OCI-LY7 (cell line): ENCODE measurements at regions not wholly inside any gene's neighbourhood (a gene's known extent, or its start where the extent isn't known, plus 50 kb on each side); places are given as distances from the start of the nearest gene placed in this dataset.

Experiments
- EZH2phosphoT487 ChIP-seq: fragments of 200-600 bp; sonication (generic); IDR thresholded peaks from 2 replicates; pipeline ENCODE4 v1.6.1; 2018; ENCODE audit warnings: low read depth, borderline replicate concordance, mild to moderate bottlenecking, mixed run types, antibody characterized with exemption, low read length, moderate library complexity, mixed read lengths
- TF ChIP-seq, protein P1 (sequence below): fragments of 200-600 bp; sonication (generic); conservative IDR thresholded peaks from 2 replicates; pipeline ENCODE4 v1.5.1; 2014; ENCODE audit warnings: mild to moderate bottlenecking, antibody characterized with exemption, low read length, moderate library complexity, mixed read lengths

DNA sequence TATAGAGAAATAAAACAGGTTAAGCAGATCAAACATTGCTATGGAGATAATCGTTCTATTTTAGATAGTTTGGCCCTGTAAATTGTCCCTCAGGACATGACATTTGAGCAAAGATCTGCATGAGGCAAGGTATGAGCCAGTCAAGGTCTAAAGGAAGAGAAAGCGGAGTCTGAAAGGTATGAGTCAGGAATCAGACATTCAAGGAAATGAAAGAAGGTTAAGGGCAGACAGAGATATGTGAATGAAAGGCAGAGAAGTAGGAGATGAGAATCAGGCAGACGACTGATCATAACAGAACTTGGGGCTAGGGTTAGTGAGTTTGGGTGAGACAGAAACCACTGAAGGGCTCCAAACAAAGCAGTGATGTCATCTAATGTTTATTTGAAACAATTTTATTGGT lies 775.8 kb downstream of the MAFB start:
- TF ChIP-seq, protein P1, sequence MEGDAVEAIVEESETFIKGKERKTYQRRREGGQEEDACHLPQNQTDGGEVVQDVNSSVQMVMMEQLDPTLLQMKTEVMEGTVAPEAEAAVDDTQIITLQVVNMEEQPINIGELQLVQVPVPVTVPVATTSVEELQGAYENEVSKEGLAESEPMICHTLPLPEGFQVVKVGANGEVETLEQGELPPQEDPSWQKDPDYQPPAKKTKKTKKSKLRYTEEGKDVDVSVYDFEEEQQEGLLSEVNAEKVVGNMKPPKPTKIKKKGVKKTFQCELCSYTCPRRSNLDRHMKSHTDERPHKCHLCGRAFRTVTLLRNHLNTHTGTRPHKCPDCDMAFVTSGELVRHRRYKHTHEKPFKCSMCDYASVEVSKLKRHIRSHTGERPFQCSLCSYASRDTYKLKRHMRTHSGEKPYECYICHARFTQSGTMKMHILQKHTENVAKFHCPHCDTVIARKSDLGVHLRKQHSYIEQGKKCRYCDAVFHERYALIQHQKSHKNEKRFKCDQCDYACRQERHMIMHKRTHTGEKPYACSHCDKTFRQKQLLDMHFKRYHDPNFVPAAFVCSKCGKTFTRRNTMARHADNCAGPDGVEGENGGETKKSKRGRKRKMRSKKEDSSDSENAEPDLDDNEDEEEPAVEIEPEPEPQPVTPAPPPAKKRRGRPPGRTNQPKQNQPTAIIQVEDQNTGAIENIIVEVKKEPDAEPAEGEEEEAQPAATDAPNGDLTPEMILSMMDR = no peak
- TF ChIP-seq EZH2phosphoT487 = no peak
